Fibroblast of lung (primary cell): ENCODE measurements at regions not wholly inside any gene's neighbourhood (a gene's known extent, or its start where the extent isn't known, plus 50 kb on each side); places are given as distances from the start of the nearest gene placed in this dataset.

Experiments used
- DNase-seq, 2 donors: peaks; one replicate each; pipeline versions ENCODE4 v3.0.0 to v3.0.0-alpha.2; 2010; ENCODE audit warnings: low read depth in 2 of 2
- H2AFZ ChIP-seq: 2 replicates; pipeline ENCODE4 v1.5.1; 2012; ENCODE audit warnings: low read length, control low read depth, inconsistent platforms
- H3K27ac ChIP-seq: 2 replicates; pipeline ENCODE4 v1.5.1; 2011; ENCODE audit warnings: low read length, control low read depth; ENCODE audit not compliant: insufficient read depth
- H3K27me3 ChIP-seq: 2 replicates; pipeline ENCODE4 v1.5.1; 2011; ENCODE audit warnings: mild to moderate bottlenecking, low read length; ENCODE audit not compliant: control insufficient read depth, insufficient read depth
- H3K36me3 ChIP-seq: 2 replicates; pipeline ENCODE4 v1.5.1; 2011; ENCODE audit warnings: low read length; ENCODE audit not compliant: control insufficient read depth, insufficient read depth
- H3K4me1 ChIP-seq: 2 replicates; pipeline ENCODE4 v1.5.1; 2011; ENCODE audit warnings: low read length; ENCODE audit not compliant: control insufficient read depth, insufficient read depth; ENCODE audit errors: extremely low read depth
- H3K4me2 ChIP-seq: 2 replicates; pipeline ENCODE4 v1.5.1; 2011; ENCODE audit warnings: low read length, control low read depth; ENCODE audit not compliant: insufficient read depth; ENCODE audit errors: extremely low read depth
- H3K4me3 ChIP-seq, 4 experiments: fragments of 200-600 bp in 1 of 4; sonication (generic) in 1 of 4; replicated peaks in 1 of 4; 2 replicates each; pipeline ENCODE4 v1.5.1; 2011 to 2016; ENCODE audit warnings: low read length in 4 of 4, low read depth in 3 of 4, mild to moderate bottlenecking in 3 of 4, control low read depth in 2 of 4, inconsistent platforms in 1 of 4, mixed read lengths in 1 of 4; ENCODE audit not compliant: insufficient read depth in 1 of 4; ENCODE audit errors: control extremely low read depth in 1 of 4
- H3K79me2 ChIP-seq: 2 replicates; pipeline ENCODE4 v1.5.1; 2012; ENCODE audit warnings: mild to moderate bottlenecking, low read length, inconsistent platforms; ENCODE audit not compliant: control insufficient read depth, insufficient read depth
- H3K9ac ChIP-seq: 2 replicates; pipeline ENCODE4 v1.5.1; 2011; ENCODE audit warnings: mild to moderate bottlenecking, low read length, control low read depth; ENCODE audit not compliant: insufficient read depth
- H3K9me3 ChIP-seq: 2 replicates; pipeline ENCODE4 v1.5.1; 2012; ENCODE audit warnings: low read depth, low read length; ENCODE audit not compliant: control insufficient read depth, insufficient read depth
- H4K20me1 ChIP-seq: 2 replicates; pipeline ENCODE4 v1.5.1; 2011; ENCODE audit warnings: low read length; ENCODE audit not compliant: control insufficient read depth, insufficient read depth; ENCODE audit errors: extremely low read depth
- EZH2 ChIP-seq: IDR thresholded peaks from 2 replicates; pipeline ENCODE4 v1.5.1; 2012; ENCODE audit warnings: low read length, control low read depth, mild to moderate bottlenecking; ENCODE audit errors: missing control alignments
- TF ChIP-seq, protein P1 (sequence below), 2 donors: IDR thresholded peaks in 1 of 2; conservative IDR thresholded peaks in 1 of 2; 1 replicate in 1 of 2; 2 replicates in 1 of 2; pipeline ENCODE4 v1.5.1; 2011 to 2012; ENCODE audit warnings: low read length in 2 of 2, control low read depth in 1 of 2, inconsistent platforms in 1 of 2, low read depth in 1 of 2, mild to moderate bottlenecking in 1 of 2

DNA sequence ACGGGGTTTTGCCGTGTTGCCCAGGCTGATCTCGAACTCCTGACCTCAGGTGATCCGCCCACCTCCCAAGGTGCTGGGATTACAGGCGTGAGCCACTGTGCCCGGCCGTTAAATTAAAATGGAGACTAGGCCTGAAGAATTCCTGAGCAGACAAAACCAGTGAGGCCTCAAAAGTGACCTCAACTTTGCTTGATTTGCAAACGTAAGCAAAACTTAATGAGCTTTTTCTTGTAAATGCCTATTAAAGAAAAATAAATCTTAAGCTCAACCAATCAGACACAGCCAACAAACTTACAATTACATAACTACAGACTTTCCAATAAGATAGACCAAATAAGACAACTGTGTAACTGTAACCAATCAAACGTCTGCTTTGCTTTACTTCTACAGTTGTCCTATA lies 111.3 kb upstream of the SEMA6A start:
- Histone ChIP-seq H3K4me3 (no peak overlapping the region), H3K36me3 (no peaks in the 10 kb centered on the region), H3K27ac (no peak overlapping the region), H3K4me1 (no peaks in the 10 kb centered on the region), H3K4me2 (no peak overlapping the region), H3K9ac (no peak overlapping the region), H3K79me2 (no peaks in the 10 kb centered on the region), H3K9me3 (no peaks in the 10 kb centered on the region), H3K27me3 (no peaks in the 10 kb centered on the region), H2AFZ (no peak overlapping the region), H4K20me1 (no peaks in the 10 kb centered on the region)
- DNase-seq = no peak
- TF ChIP-seq, protein P1, sequence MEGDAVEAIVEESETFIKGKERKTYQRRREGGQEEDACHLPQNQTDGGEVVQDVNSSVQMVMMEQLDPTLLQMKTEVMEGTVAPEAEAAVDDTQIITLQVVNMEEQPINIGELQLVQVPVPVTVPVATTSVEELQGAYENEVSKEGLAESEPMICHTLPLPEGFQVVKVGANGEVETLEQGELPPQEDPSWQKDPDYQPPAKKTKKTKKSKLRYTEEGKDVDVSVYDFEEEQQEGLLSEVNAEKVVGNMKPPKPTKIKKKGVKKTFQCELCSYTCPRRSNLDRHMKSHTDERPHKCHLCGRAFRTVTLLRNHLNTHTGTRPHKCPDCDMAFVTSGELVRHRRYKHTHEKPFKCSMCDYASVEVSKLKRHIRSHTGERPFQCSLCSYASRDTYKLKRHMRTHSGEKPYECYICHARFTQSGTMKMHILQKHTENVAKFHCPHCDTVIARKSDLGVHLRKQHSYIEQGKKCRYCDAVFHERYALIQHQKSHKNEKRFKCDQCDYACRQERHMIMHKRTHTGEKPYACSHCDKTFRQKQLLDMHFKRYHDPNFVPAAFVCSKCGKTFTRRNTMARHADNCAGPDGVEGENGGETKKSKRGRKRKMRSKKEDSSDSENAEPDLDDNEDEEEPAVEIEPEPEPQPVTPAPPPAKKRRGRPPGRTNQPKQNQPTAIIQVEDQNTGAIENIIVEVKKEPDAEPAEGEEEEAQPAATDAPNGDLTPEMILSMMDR (conservative IDR thresholded peaks at IDR 0.05 in 1 of 2, IDR thresholded peaks at IDR 0.05 in 1 of 2; ENCODE audit: low read depth in 1 of 2, low read length in 2 of 2) = no peak
- TF ChIP-seq EZH2 = no peak

DNA sequence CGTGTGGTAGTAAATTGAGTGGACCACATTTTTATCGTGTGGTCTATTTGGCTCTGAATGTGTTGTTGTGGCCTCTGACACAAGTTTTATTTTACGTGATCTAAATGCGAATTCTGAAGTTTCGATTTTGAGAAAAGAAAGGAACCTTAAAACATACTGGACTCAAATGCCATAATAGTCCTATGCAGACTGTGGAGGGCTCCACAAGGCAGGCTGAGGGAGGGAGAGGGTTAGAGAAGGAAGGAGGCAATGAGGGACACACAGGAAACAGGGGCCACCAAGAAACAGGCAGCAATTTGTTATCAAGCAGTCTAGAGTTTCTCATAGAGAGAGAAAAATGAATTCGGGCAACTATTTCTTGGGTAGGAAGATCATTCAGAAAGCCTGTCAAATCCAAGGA lies 110.4 kb upstream of the SEMA6A start:
- no peaks in the 10 kb centered on the region for H3K27me3 ChIP-seq
- H3K36me3 ChIP-seq = no peaks in the 10 kb centered on the region
- no peaks in the 10 kb centered on the region for H3K9me3 ChIP-seq
- H3K4me2 ChIP-seq = no peak overlapping the region
- H3K4me1 ChIP-seq = no peaks in the 10 kb centered on the region
- H3K79me2 ChIP-seq = no peaks in the 10 kb centered on the region
- H4K20me1 ChIP-seq = no peaks in the 10 kb centered on the region
- no peak overlapping the region for H2AFZ ChIP-seq
- H3K4me3 ChIP-seq = no peak overlapping the region
- H3K27ac ChIP-seq = no peak overlapping the region
- no peak for TF ChIP-seq EZH2
- TF ChIP-seq, protein P1 (conservative IDR thresholded peaks at IDR 0.05 in 1 of 2, IDR thresholded peaks at IDR 0.05 in 1 of 2; ENCODE audit: low read depth in 1 of 2, low read length in 2 of 2) = no peak
- DNase-seq = no peak
- no peak overlapping the region for H3K9ac ChIP-seq

DNA sequence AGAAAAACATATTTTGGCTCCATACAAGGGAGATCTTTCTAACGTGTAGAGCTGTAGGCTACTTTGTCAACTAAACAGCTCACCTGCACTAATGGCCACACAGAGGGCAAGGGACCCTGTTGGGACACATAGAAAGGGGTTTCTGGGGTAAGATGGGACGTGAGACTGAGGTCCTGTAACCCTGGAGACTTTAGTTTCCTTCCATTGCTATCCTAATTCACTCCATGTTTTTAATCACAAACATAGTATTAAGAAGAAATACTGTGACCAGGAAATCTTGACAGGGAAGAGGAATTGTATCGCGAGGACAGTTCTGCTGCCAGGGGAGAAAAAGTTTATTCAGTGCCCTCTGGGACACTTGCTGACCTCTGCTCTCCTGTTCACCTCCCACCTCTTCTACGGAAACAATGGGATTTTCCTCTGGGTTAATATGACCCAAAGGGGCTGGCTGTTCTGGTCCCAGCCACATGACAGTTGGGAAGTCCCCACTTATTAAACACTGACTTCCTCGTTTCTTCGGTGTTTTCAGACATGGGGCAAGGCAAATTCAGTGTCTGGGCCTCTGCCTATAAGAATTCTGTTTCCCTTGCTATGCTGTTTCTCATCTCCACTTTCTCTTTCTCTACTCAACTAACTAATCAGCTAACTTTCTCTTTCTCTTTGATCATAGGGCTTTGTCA lies 106.9 kb upstream of the SEMA6A start:
- DNase-seq = no peak
- no peaks in the 10 kb centered on the region for H4K20me1 ChIP-seq
- no peak overlapping the region for H3K9ac ChIP-seq
- no peaks in the 10 kb centered on the region for H3K36me3 ChIP-seq
- H3K79me2 ChIP-seq = no peaks in the 10 kb centered on the region
- no peak overlapping the region for H3K27ac ChIP-seq
- H3K27me3 ChIP-seq = no peaks in the 10 kb centered on the region
- H3K9me3 ChIP-seq = no peaks in the 10 kb centered on the region
- H3K4me2 ChIP-seq = no peak overlapping the region
- H3K4me1 ChIP-seq = no peaks in the 10 kb centered on the region
- no peak for TF ChIP-seq EZH2
- TF ChIP-seq, protein P1 (conservative IDR thresholded peaks at IDR 0.05 in 1 of 2, IDR thresholded peaks at IDR 0.05 in 1 of 2; ENCODE audit: low read depth in 1 of 2, low read length in 2 of 2) = no peak
- H2AFZ ChIP-seq = no peak overlapping the region
- no peak overlapping the region for H3K4me3 ChIP-seq
